GM21447 (cell line): ENCODE measurements at regions not wholly inside any gene's neighbourhood (a gene's known extent, or its start where the extent isn't known, plus 50 kb on each side); places are given as distances from the start of the nearest gene placed in this dataset.

ENCODE experiments used
- ATAC-seq: cut with Tn5 transposase; IDR thresholded peaks from one replicate; pipeline ENCODE4 v1.9.1; 2021; ENCODE audit not compliant: unreplicated experiment

DNA sequence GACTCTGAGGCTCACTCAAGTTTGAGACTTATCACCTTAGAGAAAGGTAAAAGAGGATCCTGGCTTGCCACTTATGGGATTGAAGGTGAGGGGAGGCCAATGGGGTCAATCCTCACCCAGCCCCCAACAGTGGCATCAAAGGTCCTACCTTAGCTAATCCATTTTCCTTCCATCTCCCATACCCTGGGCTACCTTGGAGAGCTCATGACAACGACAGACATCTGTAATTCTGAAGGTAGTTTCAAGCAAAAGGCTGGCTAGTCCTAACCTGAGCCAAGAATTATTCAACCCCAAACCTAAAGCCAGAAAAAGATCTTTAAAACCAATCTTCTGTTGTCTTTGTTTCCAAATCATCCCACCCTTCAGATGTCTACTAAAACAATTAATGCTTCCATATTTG is 179.2 kb upstream of the GHITM start:
- no peak for ATAC-seq

DNA sequence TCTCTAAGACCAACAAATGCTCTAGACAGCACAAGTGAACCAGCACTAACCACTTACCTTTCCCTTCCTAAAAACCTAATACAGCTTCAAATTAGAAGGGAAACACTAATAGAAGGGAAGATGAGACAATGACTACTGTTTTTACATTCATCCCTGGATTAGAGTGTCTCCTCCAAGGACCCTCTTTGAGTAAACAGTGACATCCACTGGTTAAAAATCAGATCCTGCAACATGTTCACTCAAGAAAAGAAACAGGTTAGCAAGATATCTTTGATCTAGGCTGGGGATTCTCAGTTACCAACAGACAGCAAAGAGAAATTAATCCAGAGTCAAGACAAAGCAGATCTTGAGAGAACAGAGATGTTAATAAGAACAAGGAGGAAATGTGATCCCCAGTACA is 177.7 kb upstream of the GHITM start:
- ATAC-seq: no peak

GRCh38 chr10:83963446-83963845 is 175.9 kb upstream of the GHITM start:
- no peak for ATAC-seq

DNA sequence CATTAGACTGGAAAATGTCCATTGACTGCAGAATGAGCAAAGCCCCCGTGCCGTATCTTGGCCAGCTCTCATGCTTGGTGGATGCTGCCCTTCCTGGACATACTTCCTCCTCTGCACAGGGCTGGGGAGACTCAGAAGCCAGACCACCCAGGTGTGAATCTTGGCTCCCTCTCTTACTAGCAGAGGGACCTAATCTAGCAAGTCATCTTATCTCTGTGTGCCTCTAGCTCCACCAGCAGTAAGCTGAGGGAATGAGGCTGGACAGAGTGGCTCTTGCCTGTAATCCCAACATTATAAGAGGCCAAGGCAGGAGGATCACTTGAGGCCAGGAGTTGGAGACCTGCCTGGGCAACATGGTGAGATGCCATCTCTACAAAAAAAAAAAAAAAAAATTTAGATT is 173.8 kb upstream of the GHITM start:
- no peak for ATAC-seq

DNA sequence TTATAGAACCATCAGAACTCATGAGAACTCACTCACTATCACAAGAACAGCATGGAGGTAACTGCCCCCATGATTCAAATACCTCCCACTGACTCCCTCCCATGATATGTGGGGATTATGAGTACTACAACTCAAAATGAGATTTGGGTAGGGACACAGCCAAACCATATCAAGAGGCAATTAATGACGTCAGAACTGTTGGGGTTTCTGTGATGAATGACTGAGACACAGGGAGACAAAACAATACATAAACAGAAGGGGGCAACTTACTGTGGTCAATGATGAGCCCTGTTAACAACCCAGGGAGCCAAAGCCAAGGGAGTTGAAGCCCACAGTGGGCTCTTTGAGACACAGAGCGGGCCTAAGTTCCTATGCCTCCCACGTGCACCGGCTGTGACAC is 171.3 kb upstream of the GHITM start:
- no peak for ATAC-seq

GRCh38 chr10:83978681-83979383 is 160.5 kb upstream of the GHITM start:
- no peak for ATAC-seq

DNA sequence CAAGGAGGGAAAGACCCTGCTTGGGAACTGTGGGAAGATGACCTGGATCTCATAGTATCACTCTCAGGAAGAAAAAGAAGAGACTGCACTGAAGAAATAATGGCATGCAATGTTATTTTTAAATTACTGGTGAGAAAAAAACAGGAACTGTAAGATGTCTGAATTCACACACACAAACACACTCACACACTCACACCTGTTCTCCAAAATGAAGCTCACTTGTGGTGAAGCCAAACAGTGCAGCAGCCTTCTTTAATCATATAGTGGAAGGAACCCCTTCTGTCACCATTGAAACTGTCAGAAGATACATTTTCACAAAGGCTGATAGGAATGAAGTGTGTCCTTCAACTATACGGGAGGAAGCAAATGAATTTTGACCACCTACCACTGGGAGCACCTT is 156.5 kb upstream of the GHITM start:
- ATAC-seq: no peak

DNA sequence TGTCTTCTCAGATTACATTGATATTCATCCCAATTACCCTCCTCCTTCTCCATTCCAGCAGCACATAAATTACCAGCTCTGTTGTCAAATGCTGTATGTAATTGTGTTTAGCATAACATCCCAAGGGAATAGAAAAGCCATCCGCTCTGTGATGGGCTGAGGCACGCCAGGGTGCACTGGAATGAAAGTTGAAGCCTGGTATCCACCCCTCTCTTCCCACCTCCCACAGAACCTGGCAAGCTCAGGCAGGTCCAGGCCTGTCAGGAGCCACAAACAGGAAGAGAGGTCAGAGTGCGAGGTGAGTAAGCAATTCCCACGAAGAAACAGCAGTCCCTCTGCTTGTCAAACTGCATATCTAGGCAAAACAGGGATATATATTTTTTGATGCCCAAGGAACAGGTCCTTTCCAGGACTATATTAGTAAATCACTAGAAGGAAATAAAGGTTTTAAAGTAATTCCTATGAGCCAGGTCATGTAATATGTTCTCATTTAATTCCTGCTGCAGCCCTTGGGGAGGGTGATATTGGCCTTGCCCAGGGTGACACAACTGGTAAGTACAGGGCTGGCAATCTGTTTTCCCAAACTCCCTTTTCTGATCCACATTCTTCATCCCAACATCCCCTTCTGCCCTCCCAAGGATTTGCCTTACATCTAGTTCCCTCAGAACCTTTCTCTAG is 155.6 kb upstream of the GHITM start:
- ATAC-seq: no peak

- ATAC-seq: no peak
Observed at GRCh38 chr10:83984256-83984640, 155.1 kb upstream of the GHITM start.

DNA sequence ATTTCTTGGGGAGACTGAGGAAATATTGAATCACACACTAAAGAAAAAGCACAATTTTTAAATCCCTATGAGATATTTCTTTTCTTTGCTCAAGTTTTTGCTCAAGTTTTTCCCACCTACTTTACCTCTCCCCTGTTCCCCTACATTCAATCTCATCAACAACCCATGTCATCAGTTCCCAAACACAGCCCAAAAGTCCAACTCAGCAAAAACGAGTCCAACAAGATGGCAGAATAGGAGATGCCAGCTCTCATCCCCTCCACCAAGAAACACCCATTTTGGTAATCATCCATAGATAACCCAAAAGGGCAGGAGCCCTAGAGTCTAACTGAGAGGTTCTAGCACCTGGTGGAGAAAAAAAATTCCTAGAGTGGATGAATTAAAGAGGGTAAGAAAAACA is 152.5 kb upstream of the GHITM start:
- ATAC-seq: no peak

DNA sequence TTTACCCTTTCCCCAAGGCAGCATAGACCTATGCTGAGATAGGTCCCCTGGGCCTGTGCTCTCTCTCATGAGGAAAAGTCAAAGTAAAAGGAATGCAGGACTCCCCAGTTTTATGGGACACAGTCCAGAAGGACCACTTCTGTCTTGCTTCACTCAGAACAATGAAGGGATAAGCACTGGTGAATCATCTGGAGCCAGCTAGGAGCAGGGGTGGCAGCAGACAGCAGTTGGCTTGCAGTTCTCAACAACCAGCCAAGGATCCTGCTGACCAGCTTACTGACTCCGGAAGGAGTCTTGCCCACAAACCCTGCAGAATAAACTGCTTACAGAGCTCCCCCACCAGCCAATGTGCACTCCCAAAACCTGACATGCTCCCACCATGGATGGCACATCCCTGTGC is 152.1 kb upstream of the GHITM start:
- ATAC-seq: no peak

- no peak for ATAC-seq
Observed at GRCh38 chr10:83988435-83988834, 150.9 kb upstream of the GHITM start.

GRCh38 chr10:83990126-83990525 is 149.2 kb upstream of the GHITM start:
- ATAC-seq: peak; percentile 94

DNA sequence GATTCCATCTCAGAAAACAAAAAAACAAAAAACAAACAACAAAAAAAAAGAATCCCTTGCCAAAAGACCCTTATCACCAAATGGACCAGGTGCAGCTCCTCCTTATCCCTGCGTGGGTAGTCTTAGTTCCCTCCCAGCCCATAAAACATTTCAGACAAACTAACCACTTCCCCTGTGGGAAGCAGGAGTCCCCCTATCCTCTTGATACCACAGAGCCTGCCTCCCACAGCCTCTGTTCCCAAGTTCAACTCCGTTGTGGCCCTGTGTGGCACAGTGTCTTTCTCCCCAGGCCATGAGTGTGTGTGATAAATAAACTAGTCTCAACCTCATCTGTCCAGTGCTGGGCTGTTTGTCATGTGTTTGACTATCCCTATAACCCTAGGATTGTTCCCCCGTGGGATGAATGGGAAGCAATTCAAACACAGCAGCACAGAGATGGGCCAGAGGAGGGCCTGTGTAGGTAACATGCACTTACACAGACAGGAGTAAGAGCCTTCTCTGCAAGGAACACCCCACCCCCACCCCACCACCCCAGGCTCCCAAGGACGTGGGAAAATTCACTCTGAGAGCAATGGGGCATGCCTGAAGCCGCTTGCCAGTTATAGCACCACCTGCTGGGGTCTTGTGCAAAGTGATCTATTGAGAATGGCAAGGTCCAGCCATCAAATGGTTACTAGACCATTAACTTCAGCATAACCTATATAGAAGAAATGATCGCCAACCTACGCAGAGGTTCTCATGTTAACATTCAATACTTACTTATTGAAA is 147.1 kb upstream of the GHITM start:
- no peak for ATAC-seq

DNA sequence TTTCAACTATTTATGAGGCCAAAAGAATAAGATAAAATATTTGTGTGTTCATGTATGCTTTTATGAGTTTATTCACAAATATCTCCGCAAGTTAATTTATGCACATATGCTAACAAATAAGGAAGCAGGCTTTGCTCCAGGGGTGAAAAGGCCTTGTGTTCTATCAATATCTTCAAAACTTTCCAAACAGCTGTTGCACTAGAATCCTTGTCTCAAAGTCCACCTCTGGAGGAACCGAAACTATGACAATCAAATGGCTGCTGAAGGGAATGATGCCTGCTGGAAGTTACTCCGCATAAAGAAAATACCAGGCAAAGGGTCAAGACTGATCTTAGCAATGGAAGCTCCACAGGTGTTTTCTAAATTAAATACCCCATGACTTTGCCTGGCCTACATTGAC is 145.0 kb upstream of the GHITM start:
- no peak for ATAC-seq

DNA sequence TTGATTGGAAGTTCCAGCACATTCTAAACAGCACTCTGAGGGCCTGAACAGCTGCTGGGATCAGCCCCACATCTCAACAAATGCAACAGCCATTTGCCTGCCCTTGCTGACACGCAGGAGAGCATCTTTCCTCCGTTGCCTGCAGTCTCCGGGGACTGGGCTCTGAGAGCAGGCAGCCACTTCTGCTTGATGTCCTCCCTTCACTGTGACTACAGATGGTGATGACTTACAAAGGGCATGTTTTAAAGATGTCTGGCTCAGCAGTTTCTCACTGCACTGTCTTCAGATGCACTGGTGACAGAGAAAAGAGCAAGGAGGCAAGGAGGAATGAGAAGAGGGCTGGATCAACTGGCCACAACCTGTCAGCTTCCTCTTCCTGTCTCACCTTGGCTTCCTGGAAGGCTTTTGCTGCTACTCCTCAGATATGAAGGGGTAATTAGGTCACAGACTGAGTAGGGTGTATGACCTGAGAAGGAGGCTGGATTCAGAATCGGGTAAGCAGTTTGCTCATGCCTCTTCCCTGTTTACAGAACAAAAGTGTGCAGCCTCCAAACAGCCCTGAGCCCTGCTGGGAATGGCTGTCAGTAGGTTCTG is 143.5 kb upstream of the GHITM start:
- no peak for ATAC-seq

DNA sequence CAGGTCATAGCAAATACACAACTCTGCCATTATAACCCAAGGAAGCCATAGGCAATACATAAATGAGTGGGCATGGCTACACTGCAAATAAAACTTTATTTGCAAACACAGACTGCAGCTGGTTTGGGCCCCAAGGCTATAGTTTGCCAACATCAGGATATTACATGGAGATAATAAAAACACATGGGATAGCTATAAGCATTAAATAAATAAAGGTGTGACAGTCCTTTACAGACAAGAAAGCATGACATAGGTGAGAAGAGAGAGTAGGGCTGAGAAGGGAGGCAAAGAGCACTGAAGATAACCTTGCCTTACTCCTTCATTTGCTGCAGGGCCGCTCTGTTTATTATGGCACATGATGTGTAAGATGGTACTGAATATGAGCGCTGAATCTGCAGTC is 135.1 kb upstream of the GHITM start:
- ATAC-seq: no peak

GRCh38 chr10:84005403-84005802 is 133.9 kb upstream of the GHITM start:
- no peak for ATAC-seq

DNA sequence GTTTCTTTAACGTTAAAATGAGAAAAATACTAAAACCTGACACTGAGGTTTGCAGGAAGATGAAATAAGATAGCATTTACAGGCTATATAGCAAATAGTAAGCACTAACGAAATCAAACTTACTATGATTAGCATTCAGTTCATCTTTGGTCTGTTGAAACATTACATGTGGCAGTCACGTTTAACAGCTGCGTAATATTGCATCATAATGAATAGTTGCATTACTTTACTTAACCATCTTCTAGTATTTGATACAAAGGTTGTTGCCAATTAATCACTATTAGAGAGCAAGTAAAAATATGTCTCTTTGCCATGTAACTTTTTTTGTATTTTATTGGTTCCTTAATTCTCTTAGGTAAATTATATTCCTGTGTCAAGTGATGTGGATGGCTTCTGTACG is 131.8 kb upstream of the GHITM start:
- ATAC-seq: no peak

DNA sequence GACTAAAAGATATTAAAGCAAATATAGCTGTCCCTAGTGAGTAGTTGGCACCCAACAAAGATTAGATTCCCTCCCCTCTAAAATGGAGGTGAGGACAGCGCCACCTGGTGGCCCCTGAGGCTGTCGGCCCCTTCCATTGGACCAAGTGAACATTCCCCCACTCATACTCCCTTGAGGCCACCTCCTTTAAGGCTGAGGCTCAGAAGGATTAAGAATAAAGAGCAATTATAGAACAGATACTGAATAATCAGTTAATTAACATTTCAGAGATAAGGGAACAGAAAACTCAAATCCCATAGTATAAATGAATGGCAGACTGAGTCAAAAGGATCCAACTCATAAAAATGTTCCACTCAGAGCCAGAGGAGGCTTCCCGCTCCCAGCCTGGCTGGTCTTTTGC is 130.4 kb upstream of the GHITM start:
- ATAC-seq: peak; percentile 62

DNA sequence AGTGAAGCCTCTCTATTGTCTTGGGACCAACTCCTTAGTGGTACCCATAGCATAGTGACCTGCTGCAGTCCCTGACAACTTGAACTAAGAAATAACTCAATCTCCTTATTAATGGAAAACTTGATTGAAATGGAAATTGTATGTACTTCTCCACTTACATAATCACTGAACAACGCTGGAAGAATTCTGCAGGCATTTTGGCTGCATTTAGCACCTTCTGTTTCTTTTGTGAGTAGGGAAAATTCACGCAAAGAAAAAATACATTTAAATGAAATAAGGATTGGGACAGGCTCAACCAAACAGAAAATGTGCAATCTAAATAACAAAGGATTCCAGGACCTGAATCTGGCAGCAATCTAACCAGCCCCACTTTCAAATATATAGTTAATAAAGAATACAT is 126.9 kb upstream of the GHITM start:
- no peak for ATAC-seq
